H9 (cell line): ENCODE measurements at regions not wholly inside any gene's neighbourhood (a gene's known extent, or its start where the extent isn't known, plus 50 kb on each side); places are given as distances from the start of the nearest gene placed in this dataset.

Source experiments
- DNase-seq: peaks from one replicate; pipeline ENCODE4 v3.0.0-alpha.2; 2017
- H2AFZ ChIP-seq: one replicate; pipeline ENCODE4 v1.6.1; 2013; ENCODE audit warnings: mild to moderate bottlenecking, low read length, control low read depth, moderate library complexity
- H2AK5ac ChIP-seq: 2 replicates; pipeline ENCODE4 v1.6.1; 2013; ENCODE audit warnings: low read length, control low read depth, mixed read lengths; ENCODE audit not compliant: insufficient read length
- H2BK120ac ChIP-seq: one replicate; pipeline ENCODE4 v1.6.1; 2013; ENCODE audit warnings: low read depth, mild to moderate bottlenecking, low read length, control low read depth, inconsistent platforms; ENCODE audit not compliant: poor library complexity, severe bottlenecking
- H2BK12ac ChIP-seq: 2 replicates; pipeline ENCODE4 v1.6.1; 2013; ENCODE audit warnings: low read length, control low read depth, mixed read lengths, low read depth; ENCODE audit not compliant: insufficient read length
- H2BK15ac ChIP-seq: 2 replicates; pipeline ENCODE4 v1.6.1; 2013; ENCODE audit warnings: low read depth, low read length, control low read depth
- H2BK20ac ChIP-seq: one replicate; pipeline ENCODE4 v1.6.1; 2013; ENCODE audit warnings: low read depth, mild to moderate bottlenecking, low read length, control low read depth, inconsistent platforms; ENCODE audit not compliant: poor library complexity, severe bottlenecking
- H2BK5ac ChIP-seq: 2 replicates; pipeline ENCODE4 v1.6.1; 2013; ENCODE audit warnings: low read length, control low read depth, mixed read lengths; ENCODE audit not compliant: insufficient read length
- H3K14ac ChIP-seq: 2 replicates; pipeline ENCODE4 v1.6.1; 2013; ENCODE audit warnings: low read length, control low read depth; ENCODE audit not compliant: insufficient read depth
- H3K18ac ChIP-seq: 2 replicates; pipeline ENCODE4 v1.6.1; 2013; ENCODE audit warnings: low read depth, mild to moderate bottlenecking, mixed read lengths, low read length, control low read depth; ENCODE audit not compliant: insufficient read length
- H3K23ac ChIP-seq: 2 replicates; pipeline ENCODE4 v1.6.1; 2013; ENCODE audit warnings: low read length, control low read depth, mixed read lengths, low read depth; ENCODE audit not compliant: insufficient read length
- H3K23me2 ChIP-seq: 2 replicates; pipeline ENCODE4 v1.6.1; 2013; ENCODE audit warnings: low read depth, mild to moderate bottlenecking, mixed read lengths, low read length, control low read depth; ENCODE audit not compliant: insufficient read length, poor library complexity, severe bottlenecking
- H3K27ac ChIP-seq: 2 replicates; pipeline ENCODE4 v1.5.1; 2013; ENCODE audit warnings: low read length, control low read depth, mixed read lengths, low read depth; ENCODE audit not compliant: insufficient read length
- H3K27me3 ChIP-seq: 2 replicates; pipeline ENCODE4 v1.6.1; 2013; ENCODE audit warnings: low read length, control low read depth, inconsistent platforms; ENCODE audit not compliant: insufficient read depth
- H3K4ac ChIP-seq: 2 replicates; pipeline ENCODE4 v1.6.1; 2013; ENCODE audit warnings: low read depth, mild to moderate bottlenecking, control low read depth, inconsistent platforms, low read length, moderate library complexity
- H3K4me1 ChIP-seq: 2 replicates; pipeline ENCODE4 v1.6.1; 2013; ENCODE audit warnings: low read length, control low read depth, inconsistent platforms; ENCODE audit not compliant: insufficient read depth
- H3K4me2 ChIP-seq: 2 replicates; pipeline ENCODE4 v1.6.1; 2013; ENCODE audit warnings: low read length, control low read depth, mixed read lengths; ENCODE audit not compliant: insufficient read length, insufficient read depth
- H3K56ac ChIP-seq: 2 replicates; pipeline ENCODE4 v1.6.1; 2013; ENCODE audit warnings: low read depth, mild to moderate bottlenecking, mixed read lengths, low read length, control low read depth; ENCODE audit not compliant: insufficient read length
- H3K79me1 ChIP-seq: 2 replicates; pipeline ENCODE4 v1.6.1; 2013; ENCODE audit warnings: low read depth, mild to moderate bottlenecking, moderate library complexity, low read length, control low read depth, inconsistent platforms; ENCODE audit not compliant: insufficient read depth, poor library complexity, severe bottlenecking
- H3K79me2 ChIP-seq: 2 replicates; pipeline ENCODE4 v1.6.1; 2013; ENCODE audit warnings: low read length, control low read depth, inconsistent platforms; ENCODE audit not compliant: insufficient read depth
- H3K9ac ChIP-seq: 2 replicates; pipeline ENCODE4 v1.6.1; 2013; ENCODE audit warnings: low read length, control low read depth, mixed read lengths; ENCODE audit not compliant: insufficient read length; ENCODE audit errors: extremely low read depth
- H3K9me3 ChIP-seq: one replicate; pipeline ENCODE4 v1.6.1; 2013; ENCODE audit warnings: low read depth, low read length, inconsistent platforms; ENCODE audit not compliant: control insufficient read depth
- H3T11ph ChIP-seq: one replicate; pipeline ENCODE4 v1.6.1; 2013; ENCODE audit warnings: mild to moderate bottlenecking, low read length, control low read depth, inconsistent platforms
- H4K20me1 ChIP-seq: one replicate; pipeline ENCODE4 v1.6.1; 2013; ENCODE audit not compliant: control insufficient read depth, insufficient read length, insufficient read depth
- H4K5ac ChIP-seq: 2 replicates; pipeline ENCODE4 v1.6.1; 2013; ENCODE audit warnings: low read depth, mild to moderate bottlenecking, mixed read lengths, low read length, control low read depth; ENCODE audit not compliant: insufficient read length
- H4K8ac ChIP-seq: replicated peaks from 2 replicates; pipeline ENCODE4 v1.6.1; 2013; ENCODE audit warnings: low read length, control low read depth, mixed read lengths, low read depth; ENCODE audit not compliant: insufficient read length
- H4K91ac ChIP-seq: 2 replicates; pipeline ENCODE4 v1.6.1; 2013; ENCODE audit warnings: low read depth, mild to moderate bottlenecking, moderate library complexity, mixed read lengths, low read length, control low read depth; ENCODE audit not compliant: insufficient read length
- H3K27ac Mint-ChIP-seq, 3 experiments: 2 replicates in 2 of 3; 3 replicates in 1 of 3; pipeline ENCODE4 v1.8.0; 2020 to 2021; ENCODE audit warnings: mixed read lengths in 3 of 3, mild to moderate bottlenecking in 1 of 3, moderate library complexity in 1 of 3
- H3K27me3 Mint-ChIP-seq: 2 replicates; pipeline ENCODE4 v1.8.0; 2021; ENCODE audit warnings: low read depth, mild to moderate bottlenecking, moderate library complexity, mixed read lengths
- H3K36me3 Mint-ChIP-seq, 3 experiments: 2 replicates in 2 of 3; 3 replicates in 1 of 3; pipeline ENCODE4 v1.8.0; 2020 to 2021; ENCODE audit warnings: low read depth in 3 of 3, mixed read lengths in 3 of 3; ENCODE audit not compliant: insufficient read depth in 1 of 3
- H3K4me1 Mint-ChIP-seq, 2 experiments: 2 replicates each; pipeline ENCODE4 v1.8.0; 2020; ENCODE audit warnings: mixed read lengths in 2 of 2
- H3K4me3 Mint-ChIP-seq, 2 experiments: 2 replicates in 1 of 2; 3 replicates in 1 of 2; pipeline ENCODE4 v1.8.0; 2020 to 2021; ENCODE audit warnings: mild to moderate bottlenecking in 2 of 2, mixed read lengths in 2 of 2, moderate library complexity in 1 of 2
- H3K9me3 Mint-ChIP-seq, 2 experiments: 2 replicates in 1 of 2; 3 replicates in 1 of 2; pipeline ENCODE4 v1.8.0; 2020; ENCODE audit warnings: mild to moderate bottlenecking in 2 of 2, mixed read lengths in 2 of 2, moderate library complexity in 1 of 2
- CTCF ChIP-seq: fragments of 200-600 bp; sonication (generic); conservative IDR thresholded peaks from 3 replicates; pipeline ENCODE4 v1.8.0; 2021; ENCODE audit warnings: antibody characterized with exemption, mild to moderate bottlenecking
- WGBS: extraction: QIAGEN DNeasy Blood & Tissue Kit; methylation state at CpG from one replicate; pipeline ENCODE4 v1.1.7; 2013; ENCODE audit warnings: missing lambda C conversion rate, low lambda C conversion rate, mixed read lengths; ENCODE audit not compliant: insufficient read length; ENCODE audit errors: extremely low coverage; 5-methylcytosine and 5-hydroxymethylcytosine counted together

DNA sequence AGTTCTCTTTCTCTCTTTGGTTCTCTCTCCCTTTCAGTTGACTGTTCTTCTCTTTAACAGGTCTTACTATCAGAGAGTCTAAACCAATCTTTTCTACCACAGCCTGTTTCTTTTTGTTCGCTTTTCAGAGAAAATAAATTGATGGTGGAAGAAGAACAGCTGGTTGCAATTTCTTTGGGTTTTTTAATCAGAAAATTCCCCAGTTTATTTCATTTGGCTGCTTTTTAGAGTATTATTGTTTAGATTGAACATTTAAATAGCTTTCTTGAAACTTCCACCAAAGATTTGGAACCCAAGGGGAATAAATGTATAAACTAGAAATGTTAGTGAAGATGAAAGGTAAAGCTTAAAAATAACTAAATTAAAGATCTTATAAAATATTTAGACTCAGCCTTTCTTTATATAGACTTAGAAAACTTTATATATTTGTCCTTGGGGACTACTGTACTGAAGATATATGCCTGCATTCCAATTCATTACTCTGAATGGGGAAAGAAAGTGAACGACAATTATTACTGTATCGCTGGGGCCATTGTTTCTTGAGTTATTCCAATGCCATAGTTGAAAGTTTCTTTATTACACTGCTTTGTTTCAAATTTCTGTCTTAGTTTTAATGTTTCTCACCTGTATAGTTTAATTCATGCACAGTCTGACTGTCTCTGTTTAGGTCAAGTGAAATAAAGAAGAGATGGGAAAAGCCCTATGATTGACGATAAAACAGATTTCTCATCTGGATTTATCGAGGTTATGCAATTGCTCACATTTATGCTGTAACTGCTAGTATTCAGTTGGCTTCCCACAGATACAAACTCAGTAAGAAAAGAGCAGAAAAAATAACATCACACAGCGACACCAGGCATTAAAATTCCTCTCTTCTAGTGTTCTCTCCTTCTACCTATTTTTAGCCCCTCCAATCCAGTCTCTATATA lies 169.4 kb upstream of the CSNK1A1L start:
- Histone ChIP-seq H3K18ac (no peak overlapping the region), H3K27ac (no peak overlapping the region), H4K91ac (no peak overlapping the region), H4K5ac (no peak overlapping the region), H2BK15ac (no peak overlapping the region), H3K9ac (no peak overlapping the region), H4K8ac (no peak overlapping the region), H4K20me1 (no peaks in the 10 kb centered on the region), H3K4me2 (no peak overlapping the region), H3K9me3 (no peaks in the 10 kb centered on the region), H3K4me1 (no peaks in the 10 kb centered on the region), H3K27me3 (no peaks in the 10 kb centered on the region), H3K14ac (no peak overlapping the region), H3K79me2 (no peaks in the 10 kb centered on the region), H2BK20ac (no peak overlapping the region), H3K23me2 (no peaks in the 10 kb centered on the region), H3T11ph (no peak overlapping the region), H2BK120ac (no peak overlapping the region), H2AFZ (no peak overlapping the region), H2BK12ac (no peak overlapping the region), H2BK5ac (no peak overlapping the region), H2AK5ac (no peak overlapping the region), H3K23ac (no peak overlapping the region), H3K4ac (no peak overlapping the region), H3K56ac (no peak overlapping the region), H3K79me1 (no peaks in the 10 kb centered on the region)
- peaks cover 14 to 15% of the 10 kb centered on the region in 2 experiments for H3K9me3 Mint-ChIP-seq
- no peak for DNase-seq
- H3K36me3 Mint-ChIP-seq = peaks cover 3 to 11% (median 6%) of the 10 kb centered on the region in 3 experiments; a peak in 4 of 7 replicates
- H3K27me3 Mint-ChIP-seq = no peaks in the 10 kb centered on the region; the same call in 1 of the 2 replicates
- no peak overlapping the region for H3K4me3 Mint-ChIP-seq
- TF ChIP-seq CTCF = no peak
- H3K4me1 Mint-ChIP-seq = 0 out of 4 replicates have a peak, but pooled peaks cover 0 to 2% of the 10 kb centered on the region in 2 experiments
- no CpG with 5 or more reads among the region's 6 CpGs for WGBS
- H3K27ac Mint-ChIP-seq = no peak overlapping the region
